Transverse colon (tissue), 4 donors: ENCODE measurements at regions not wholly inside any gene's neighbourhood (a gene's known extent, or its start where the extent isn't known, plus 50 kb on each side); places are given as distances from the start of the nearest gene placed in this dataset.

ENCODE experiments used
- DNase-seq: peaks from one replicate; pipeline ENCODE4 v3.0.0-alpha.2; 2019
- H3K27ac ChIP-seq, 4 donors: fragments of 200-600 bp; sonication (generic); 2 replicates each; pipeline ENCODE4 v1.5.1; 2016 to 2018; ENCODE audit warnings: inconsistent platforms in 4 of 4
- H3K27me3 ChIP-seq: fragments of 200-600 bp; sonication (generic); 2 replicates; pipeline ENCODE4 v1.5.1; 2017; ENCODE audit warnings: inconsistent platforms
- H3K36me3 ChIP-seq, 4 donors: fragments of 200-600 bp; sonication (generic); 2 replicates each; pipeline ENCODE4 v1.5.1; 2017 to 2019; ENCODE audit warnings: inconsistent platforms in 4 of 4
- H3K4me1 ChIP-seq, 4 donors: fragments of 200-600 bp; sonication (generic); 2 replicates each; pipeline ENCODE4 v1.5.1; 2017 to 2020; ENCODE audit warnings: inconsistent platforms in 4 of 4
- H3K4me3 ChIP-seq, 4 donors: fragments of 200-600 bp; sonication (generic); 1 replicate in 1 of 4; 2 replicates in 3 of 4; pipeline versions ENCODE4 v1.5.1 to v1.6.1; 2017 to 2019; ENCODE audit warnings: inconsistent platforms in 4 of 4
- H3K9me3 ChIP-seq, 2 donors: fragments of 200-600 bp; sonication (generic); 2 replicates each; pipeline ENCODE4 v1.5.1; 2017 to 2019; ENCODE audit warnings: inconsistent platforms in 2 of 2
- EP300 ChIP-seq: sonication (generic); formaldehyde crosslinking; IDR thresholded peaks from one replicate; pipeline ENCODE4 v1.6.1; 2017; ENCODE audit warnings: antibody characterized with exemption, low read depth
- POLR2A ChIP-seq: fragments of 450-650 bp; IDR thresholded peaks from one replicate; pipeline ENCODE4 v1.6.1; 2016; ENCODE audit warnings: antibody characterized with exemption, mild to moderate bottlenecking, moderate library complexity
- POLR2AphosphoS5 ChIP-seq, 3 donors: sonication (generic); formaldehyde crosslinking; IDR thresholded peaks; one replicate each; pipeline ENCODE4 v1.6.1; 2016; ENCODE audit warnings: antibody characterized with exemption in 3 of 3
- WGBS, 2 donors: methylation state at CpG; one replicate each; pipeline ENCODE4 v1.1.5; 2018; ENCODE audit warnings: low coverage in 1 of 2; 5-methylcytosine and 5-hydroxymethylcytosine counted together
- in situ Hi-C, 4 donors: fragments of 200-750 bp; cut with MboI; loops; one replicate each; pipeline versions ENCODE4 v1.15.0 to v1.15.1; 2017; ENCODE audit warnings: low sequenced_read_pairs in 3 of 4, low pct_ligation_motif_present in 1 of 4, low pct_unique_long_range_greater_than_20kb in 1 of 4
- intact Hi-C: fragments of 100-400 bp; cut with DNase I; formaldehyde crosslinking; loops from one replicate; pipeline ENCODE4 v1.15.1; 2023; ENCODE audit warnings: low total_unique reads
- TF ChIP-seq, protein P1 (sequence below), 5 experiments: fragments of 200-600 bp in 3 of 5; fragments of 450-650 bp in 2 of 5; sonication (generic) in 3 of 5; IDR thresholded peaks; 1 replicate in 2 of 5; 2 replicates in 3 of 5; pipeline ENCODE4 v1.5.1; 2016 to 2017; ENCODE audit warnings: antibody characterized with exemption in 5 of 5, inconsistent platforms in 3 of 5, mild to moderate bottlenecking in 2 of 5, moderate library complexity in 1 of 5

DNA sequence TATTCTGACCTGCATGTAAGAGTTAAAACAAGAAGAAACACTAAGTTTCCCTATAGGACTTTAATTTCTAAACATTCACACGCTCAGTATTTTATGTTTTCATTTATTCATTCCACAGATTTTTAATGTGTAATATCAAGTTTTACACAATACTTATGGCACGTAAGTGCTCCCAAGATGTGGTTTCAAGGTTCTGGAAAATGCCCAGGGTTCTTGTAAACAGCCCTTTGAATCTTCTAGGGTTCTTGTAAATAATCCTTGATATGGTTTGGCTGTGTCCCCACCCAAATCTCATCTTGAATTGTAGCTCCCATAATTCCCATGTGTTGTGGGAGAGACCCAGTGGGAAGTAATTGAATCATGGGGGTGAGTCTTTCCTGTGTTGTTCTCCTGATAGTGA, 383.0 kb downstream of the TXNL1 start:
- no peaks in the 10 kb centered on the region for H3K4me1 ChIP-seq

DNA sequence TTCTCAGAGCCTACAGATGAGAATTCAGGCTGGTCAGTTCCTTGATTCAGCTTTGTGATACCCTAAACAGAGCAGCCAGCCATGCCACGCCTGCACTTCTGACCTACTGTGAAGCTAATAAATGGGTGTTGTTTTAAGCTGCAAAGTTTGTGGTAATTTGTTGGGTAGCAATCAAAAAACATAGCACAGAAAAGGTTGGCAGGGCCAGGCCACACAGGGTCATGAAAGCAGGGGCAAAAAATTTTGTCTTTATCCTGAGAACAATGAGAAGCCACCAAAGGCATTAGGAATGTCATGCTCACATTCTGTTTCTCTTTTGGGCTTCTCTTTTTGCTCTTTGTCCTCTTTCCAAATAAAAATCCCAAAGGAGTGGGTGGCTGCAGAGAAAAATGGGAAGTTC, 385.9 kb downstream of the TXNL1 start:
- in situ Hi-C loops, result no loop called here
- WGBS, 2 donors, result 94 to 100% methylated on average over 1 of the region's 1 CpG
- Histone ChIP-seq H3K27me3 (no peaks in the 10 kb centered on the region), H3K9me3 (no peaks in the 10 kb centered on the region), H3K4me3 (no peak overlapping the region), H3K4me1 (no peaks in the 10 kb centered on the region), H3K27ac (no peak overlapping the region), H3K36me3 (no peaks in the 10 kb centered on the region)
- no peak for DNase-seq
- intact Hi-C loops, result no loop called here
- TF ChIP-seq POLR2A (no peak), POLR2AphosphoS5 (IDR thresholded peaks at IDR 0.05) (no peak), EP300 (no peak)
- TF ChIP-seq, protein P1, sequence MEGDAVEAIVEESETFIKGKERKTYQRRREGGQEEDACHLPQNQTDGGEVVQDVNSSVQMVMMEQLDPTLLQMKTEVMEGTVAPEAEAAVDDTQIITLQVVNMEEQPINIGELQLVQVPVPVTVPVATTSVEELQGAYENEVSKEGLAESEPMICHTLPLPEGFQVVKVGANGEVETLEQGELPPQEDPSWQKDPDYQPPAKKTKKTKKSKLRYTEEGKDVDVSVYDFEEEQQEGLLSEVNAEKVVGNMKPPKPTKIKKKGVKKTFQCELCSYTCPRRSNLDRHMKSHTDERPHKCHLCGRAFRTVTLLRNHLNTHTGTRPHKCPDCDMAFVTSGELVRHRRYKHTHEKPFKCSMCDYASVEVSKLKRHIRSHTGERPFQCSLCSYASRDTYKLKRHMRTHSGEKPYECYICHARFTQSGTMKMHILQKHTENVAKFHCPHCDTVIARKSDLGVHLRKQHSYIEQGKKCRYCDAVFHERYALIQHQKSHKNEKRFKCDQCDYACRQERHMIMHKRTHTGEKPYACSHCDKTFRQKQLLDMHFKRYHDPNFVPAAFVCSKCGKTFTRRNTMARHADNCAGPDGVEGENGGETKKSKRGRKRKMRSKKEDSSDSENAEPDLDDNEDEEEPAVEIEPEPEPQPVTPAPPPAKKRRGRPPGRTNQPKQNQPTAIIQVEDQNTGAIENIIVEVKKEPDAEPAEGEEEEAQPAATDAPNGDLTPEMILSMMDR (IDR thresholded peaks at IDR 0.05), result no peak

More for the DNA sequence above, 383.0 kb downstream of the TXNL1 start:
- DNase-seq, result no peak
- Histone ChIP-seq H3K27ac (no peak overlapping the region), H3K36me3 (no peaks in the 10 kb centered on the region), H3K27me3 (no peaks in the 10 kb centered on the region), H3K4me3 (no peak overlapping the region), H3K9me3 (no peaks in the 10 kb centered on the region)
- in situ Hi-C loops (no loop called here), intact Hi-C loops (no loop called here)
- WGBS, 2 donors, result 56 to 80% methylated on average over 2 of the region's 2 CpGs
- TF ChIP-seq, protein P1 (IDR thresholded peaks at IDR 0.05), result no peak
- TF ChIP-seq POLR2AphosphoS5 (IDR thresholded peaks at IDR 0.05) (no peak), POLR2A (no peak), EP300 (no peak)

GRCh38 chr18:56248610-56249235, 389.7 kb downstream of the TXNL1 start:
- Histone ChIP-seq H3K27me3 (no peaks in the 10 kb centered on the region), H3K4me1 (no peaks in the 10 kb centered on the region), H3K27ac (no peak overlapping the region), H3K36me3 (no peaks in the 10 kb centered on the region), H3K4me3 (no peak overlapping the region), H3K9me3 (no peaks in the 10 kb centered on the region)
- DNase-seq, result no peak
- in situ Hi-C loops, result no loop called here
- 61 to 100% methylated on average over 2 to 4 of the region's 4 CpGs for WGBS, 2 donors
- TF ChIP-seq POLR2AphosphoS5 (IDR thresholded peaks at IDR 0.05) (no peak), POLR2A (no peak), EP300 (no peak)
- TF ChIP-seq, protein P1 (IDR thresholded peaks at IDR 0.05), result no peak
- intact Hi-C loops, result no loop called here

GRCh38 chr18:56246916-56247315, 391.5 kb downstream of the TXNL1 start:
- H3K27me3 ChIP-seq, result no peaks in the 10 kb centered on the region
- DNase-seq, result no peak
- no peaks in the 10 kb centered on the region for H3K4me1 ChIP-seq
- intact Hi-C loops (no loop called here), in situ Hi-C loops (no loop called here)
- 78% methylated on average over 2 of the region's 2 CpGs; no CpG with 5 or more reads in 1 of the 2 donors for WGBS, 2 donors
- TF ChIP-seq, protein P1 (IDR thresholded peaks at IDR 0.05), result no peak
- TF ChIP-seq POLR2A, result no peak
- no peak for TF ChIP-seq EP300
- TF ChIP-seq POLR2AphosphoS5 (IDR thresholded peaks at IDR 0.05), result no peak
- no peaks in the 10 kb centered on the region for H3K9me3 ChIP-seq
- H3K4me3 ChIP-seq, result no peak overlapping the region
- H3K27ac ChIP-seq, result no peak overlapping the region
- H3K36me3 ChIP-seq, result no peaks in the 10 kb centered on the region
